Astrocyte of the spinal cord (primary cell): ENCODE measurements at regions not wholly inside any gene's neighbourhood (a gene's known extent, or its start where the extent isn't known, plus 50 kb on each side); places are given as distances from the start of the nearest gene placed in this dataset.

Experiments
- DNase-seq: peaks from one replicate; pipeline ENCODE4 v3.0.0; 2011; ENCODE audit warnings: low read depth, low spot score
- H3K4me3 ChIP-seq: 2 replicates; pipeline ENCODE4 v1.5.1; 2011; ENCODE audit warnings: low read depth, mild to moderate bottlenecking, low read length, moderate library complexity
- CTCF ChIP-seq: IDR thresholded peaks from 2 replicates; pipeline ENCODE4 v1.5.1; 2012; ENCODE audit warnings: low read depth, mild to moderate bottlenecking, low read length, inconsistent platforms
- in situ Hi-C: cut with HindIII; loops from 2 replicates; pipeline ENCODE4 v1.10.0; 2017; ENCODE audit warnings: low sequenced_read_pairs

DNA sequence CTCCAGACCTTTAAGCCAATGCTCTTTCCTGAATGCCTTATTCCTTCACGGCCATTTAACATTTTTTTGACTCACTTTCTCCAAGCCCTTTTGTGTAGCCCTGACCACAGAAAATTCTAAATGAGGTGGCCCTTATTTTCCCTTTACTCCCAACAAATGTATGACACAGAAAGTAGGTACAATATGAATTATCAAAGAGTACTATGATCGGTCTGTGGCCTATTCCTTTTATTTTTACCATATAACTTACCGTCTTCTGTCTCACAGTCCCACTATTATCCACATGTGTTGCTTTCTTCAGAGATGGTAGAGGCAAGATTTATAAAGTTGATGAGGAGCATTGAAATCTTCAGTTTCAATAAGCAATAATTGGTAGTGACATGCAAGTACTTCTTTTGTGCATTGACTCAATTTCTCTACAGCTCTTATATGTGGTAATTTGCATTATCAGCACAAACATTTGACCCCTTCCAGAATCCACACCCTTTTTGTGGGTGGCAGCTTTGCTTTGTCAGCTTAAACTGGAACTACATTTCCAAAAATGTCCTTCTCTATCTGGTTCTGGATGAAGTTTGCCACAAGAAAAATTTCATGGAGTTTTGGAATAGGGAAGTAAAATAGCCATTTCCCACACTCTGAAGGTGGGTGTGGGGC lies 143.8 kb upstream of the GADL1 start:
- DNase-seq, result no peak
- in situ Hi-C loops, result no loop called here
- no peak for TF ChIP-seq CTCF
- no peak overlapping the region for H3K4me3 ChIP-seq

- in situ Hi-C loops, result no loop called here
- TF ChIP-seq CTCF, result no peak
- DNase-seq, result no peak
These were observed 144.7 kb upstream of the GADL1 start for GRCh38 chr3:31039145-31039544.

DNA sequence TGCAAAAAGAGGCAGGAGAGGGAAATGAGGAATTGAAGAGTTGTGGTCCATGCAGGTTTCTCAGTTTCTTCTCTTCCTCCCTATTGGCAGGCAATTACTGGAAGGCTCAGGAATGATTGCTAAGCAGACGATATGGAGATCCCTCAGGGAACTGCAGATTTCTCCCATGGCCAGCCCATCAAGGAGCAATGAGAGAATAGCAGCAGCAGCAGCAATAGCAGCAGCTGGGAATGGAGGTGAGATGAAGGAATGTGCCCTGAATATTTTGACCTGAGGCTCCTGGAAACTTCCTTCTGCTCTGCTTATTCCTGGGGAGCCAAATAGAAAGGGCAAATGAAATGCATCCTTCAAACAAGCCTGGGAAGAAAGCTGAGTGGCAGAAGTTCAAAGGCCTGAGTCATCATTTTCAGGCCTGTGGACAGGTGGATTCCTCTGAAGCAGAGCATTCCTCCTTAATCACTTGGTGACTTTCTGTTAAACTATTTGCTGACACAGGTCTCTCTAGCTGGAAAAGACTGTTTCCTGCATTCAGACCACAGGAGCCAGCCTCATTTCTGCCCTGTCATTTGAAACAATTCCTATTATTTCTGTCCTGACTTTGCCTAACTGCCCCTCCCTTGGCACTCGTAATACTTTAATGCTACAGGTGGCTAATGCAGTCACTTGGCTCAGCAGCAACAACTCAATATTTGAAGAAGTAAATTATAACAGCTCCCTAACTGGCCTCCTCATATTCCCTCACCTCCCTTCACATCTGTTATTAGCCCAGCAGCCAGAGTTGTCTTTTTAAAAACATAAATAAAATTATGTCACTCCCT lies 146.9 kb upstream of the GADL1 start:
- peak; percentile 89 for DNase-seq
- H3K4me3 ChIP-seq, result no peak overlapping the region
- no peak for TF ChIP-seq CTCF
- in situ Hi-C loops, result no loop called here

More at GRCh38 chr3:31039145-31039544, 144.7 kb upstream of the GADL1 start:
- no peak overlapping the region for H3K4me3 ChIP-seq

DNA sequence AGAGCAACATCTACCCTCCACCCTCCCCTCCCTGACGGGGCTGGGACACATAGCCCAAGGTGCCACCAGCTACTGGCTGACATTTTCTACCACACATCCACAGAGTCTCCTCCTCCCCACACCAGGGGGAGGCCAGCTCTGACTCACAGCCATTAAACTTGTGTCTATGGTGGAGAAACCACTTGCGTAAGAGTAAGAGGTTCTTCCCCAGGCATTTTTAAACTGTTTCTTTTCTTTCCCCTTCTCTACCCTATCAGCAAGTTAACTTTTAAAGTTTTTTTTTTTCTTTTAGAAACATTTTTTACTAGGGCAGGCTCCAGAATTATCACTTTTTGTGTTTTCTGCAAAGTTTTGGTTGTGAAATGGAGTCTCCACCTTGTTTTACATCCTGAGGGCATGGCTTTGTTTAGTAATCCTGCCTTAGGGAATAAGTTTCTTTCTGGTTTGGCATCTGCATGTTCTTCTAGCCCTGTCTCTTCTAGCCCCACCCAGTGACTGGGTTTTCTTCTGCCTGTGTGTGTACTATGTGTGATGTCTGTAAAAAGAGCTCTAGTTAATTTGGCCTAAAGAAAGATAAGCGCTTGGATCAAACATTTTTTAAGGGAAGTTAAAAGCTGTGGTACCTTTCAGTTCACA lies 148.8 kb upstream of the GADL1 start:
- DNase-seq, result no peak
- in situ Hi-C loops, result no loop called here
- no peak for TF ChIP-seq CTCF
- no peak overlapping the region for H3K4me3 ChIP-seq

DNA sequence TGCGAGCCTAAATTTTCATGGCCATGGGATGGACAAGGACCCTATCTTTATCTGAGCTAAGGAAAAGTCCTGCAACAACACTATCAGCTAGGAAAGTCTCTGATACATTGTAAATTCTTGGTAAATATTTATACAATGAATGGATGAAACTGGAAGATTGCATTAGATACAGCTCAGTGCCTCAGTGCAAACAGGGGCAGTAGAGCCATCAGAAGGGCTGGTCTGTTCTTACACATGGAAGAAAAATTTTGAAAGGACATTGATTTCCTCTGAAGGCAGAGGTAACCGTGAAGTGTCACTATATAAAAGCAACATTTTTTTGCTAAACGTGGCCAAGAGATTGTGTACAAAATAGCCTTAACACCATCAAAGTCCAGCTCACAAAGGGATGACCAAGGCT lies 153.2 kb upstream of the GADL1 start:
- no peak overlapping the region for H3K4me3 ChIP-seq
- TF ChIP-seq CTCF, result no peak
- no peak for DNase-seq
- in situ Hi-C loops, result no loop called here

DNA sequence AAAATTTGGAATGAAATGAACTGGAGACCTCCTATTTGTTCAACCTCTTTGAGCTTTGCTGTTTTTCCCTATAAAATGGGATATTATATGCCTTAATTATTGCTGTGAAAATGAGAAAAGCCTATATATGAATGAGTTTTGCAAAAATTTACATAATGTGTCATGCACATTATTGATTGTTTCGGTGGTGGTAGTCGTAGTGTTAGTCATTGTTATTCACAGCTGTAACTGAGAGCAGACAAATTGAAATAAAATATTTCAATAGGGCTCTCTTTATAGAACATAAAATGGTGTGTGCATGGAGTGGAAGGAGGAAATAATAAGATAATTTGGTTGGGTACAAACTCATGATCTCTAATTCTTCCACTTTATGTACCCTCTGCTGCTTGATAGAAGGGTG lies 153.7 kb upstream of the GADL1 start:
- no peak overlapping the region for H3K4me3 ChIP-seq
- in situ Hi-C loops, result no loop called here
- TF ChIP-seq CTCF, result no peak
- DNase-seq, result no peak
